Peyer's patch (tissue), 4 donors: ENCODE measurements at regions not wholly inside any gene's neighbourhood (a gene's known extent, or its start where the extent isn't known, plus 50 kb on each side); places are given as distances from the start of the nearest gene placed in this dataset.

Source experiments
- CTCF ChIP-seq, 6 experiments: fragments of 450-650 bp in 4 of 6; fragments of 200-600 bp in 2 of 6; sonication (generic) in 1 of 6; IDR thresholded peaks; one replicate each; pipeline ENCODE4 v1.5.1; 2017 to 2019; ENCODE audit warnings: antibody characterized with exemption in 6 of 6, mild to moderate bottlenecking in 3 of 6, moderate library complexity in 1 of 6
- POLR2A ChIP-seq, 2 donors: fragments of 450-650 bp; IDR thresholded peaks; one replicate each; pipeline ENCODE4 v1.5.1; 2017; ENCODE audit warnings: antibody characterized with exemption in 2 of 2, mild to moderate bottlenecking in 2 of 2, moderate library complexity in 2 of 2

- no peak for TF ChIP-seq CTCF (IDR thresholded peaks at IDR 0.05)
- TF ChIP-seq POLR2A (IDR thresholded peaks at IDR 0.05), result no peak
Measured at GRCh38 chr2:55801436-55801835, 107.8 kb upstream of the PNPT1 start.
